HEK293 (cell line): ENCODE measurements at regions not wholly inside any gene's neighbourhood (a gene's known extent, or its start where the extent isn't known, plus 50 kb on each side); places are given as distances from the start of the nearest gene placed in this dataset.

ENCODE experiments used
- ATF2 ChIP-seq: fragments of 450-650 bp; formaldehyde crosslinking; IDR thresholded peaks from 2 replicates; pipeline ENCODE4 v1.5.1; 2016; ENCODE audit warnings: missing biosample characterization, missing genetic modification characterization, low read depth
- CTCF ChIP-seq: fragments of 450-650 bp; formaldehyde crosslinking; IDR thresholded peaks from 2 replicates; pipeline ENCODE4 v1.5.1; 2016; ENCODE audit warnings: missing biosample characterization, missing genetic modification characterization
- GFI1B ChIP-seq: fragments of 450-650 bp; formaldehyde crosslinking; IDR thresholded peaks from 2 replicates; pipeline ENCODE4 v1.5.1; 2016; ENCODE audit warnings: missing biosample characterization, missing genetic modification characterization
- KLF16 ChIP-seq: fragments of 450-650 bp; formaldehyde crosslinking; IDR thresholded peaks from 2 replicates; pipeline ENCODE4 v1.5.1; 2017; ENCODE audit warnings: missing biosample characterization, missing genetic modification characterization
- MZF1 ChIP-seq: fragments of 450-650 bp; formaldehyde crosslinking; IDR thresholded peaks from 2 replicates; pipeline ENCODE4 v1.5.1; 2017; ENCODE audit warnings: missing biosample characterization, missing genetic modification characterization, borderline replicate concordance
- PRDM4 ChIP-seq: fragments of 450-650 bp; formaldehyde crosslinking; IDR thresholded peaks from 2 replicates; pipeline ENCODE4 v1.5.1; 2017; ENCODE audit warnings: missing biosample characterization, missing genetic modification characterization
- REST ChIP-seq: fragments of 450-650 bp; formaldehyde crosslinking; IDR thresholded peaks from 2 replicates; pipeline ENCODE4 v1.5.1; 2016; ENCODE audit warnings: missing biosample characterization, missing genetic modification characterization
- ZBTB1 ChIP-seq: fragments of 450-650 bp; formaldehyde crosslinking; IDR thresholded peaks from 2 replicates; pipeline ENCODE4 v1.5.1; 2016; ENCODE audit warnings: missing biosample characterization, missing genetic modification characterization
- ZNF132 ChIP-seq: fragments of 450-650 bp; formaldehyde crosslinking; IDR thresholded peaks from 2 replicates; pipeline ENCODE4 v1.5.1; 2017; ENCODE audit warnings: missing biosample characterization, missing genetic modification characterization, borderline replicate concordance
- ZNF157 ChIP-seq: fragments of 450-650 bp; formaldehyde crosslinking; IDR thresholded peaks from 2 replicates; pipeline ENCODE4 v1.5.1; 2016; ENCODE audit warnings: missing biosample characterization, missing genetic modification characterization
- ZNF37A ChIP-seq: fragments of 450-650 bp; IDR thresholded peaks from 2 replicates; pipeline ENCODE4 v1.5.1; 2018; ENCODE audit warnings: missing biosample characterization, missing genetic modification characterization
- ZNF433 ChIP-seq: fragments of 450-650 bp; formaldehyde crosslinking; IDR thresholded peaks from 2 replicates; pipeline ENCODE4 v1.5.1; 2016; ENCODE audit warnings: missing biosample characterization, missing genetic modification characterization, low read depth
- ZNF629 ChIP-seq: fragments of 450-650 bp; formaldehyde crosslinking; IDR thresholded peaks from 2 replicates; pipeline ENCODE4 v1.5.1; 2017; ENCODE audit warnings: missing biosample characterization, missing genetic modification characterization
- ZNF660 ChIP-seq: fragments of 450-650 bp; IDR thresholded peaks from 2 replicates; pipeline ENCODE4 v1.5.1; 2018; ENCODE audit warnings: missing biosample characterization, mild to moderate bottlenecking, missing genetic modification characterization

- TF ChIP-seq REST = no peak
- TF ChIP-seq MZF1 = no peak
- TF ChIP-seq GFI1B = no peak
- TF ChIP-seq PRDM4 (tag by site-specific recombination) = no peak
- no peak for TF ChIP-seq ATF2 (tag by site-specific recombination)
- TF ChIP-seq ZNF157 (tag by site-specific recombination) = no peak
- TF ChIP-seq CTCF = no peak
- TF ChIP-seq ZNF629 = no peak
- no peak for TF ChIP-seq ZNF433 (tag by site-specific recombination)
- TF ChIP-seq KLF16 (tag by site-specific recombination) = no peak
- TF ChIP-seq ZBTB1 (tag by site-specific recombination) = no peak
- TF ChIP-seq ZNF37A (tag by site-specific recombination) = no peak
- TF ChIP-seq ZNF660 (tag by site-specific recombination) = no peak
- no peak for TF ChIP-seq ZNF132
Measured at GRCh38 chr20:2221921-2222320, 73.9 kb upstream of the TGM3 start.
